ENCODE measurements at regions not wholly inside any gene's neighbourhood (a gene's known extent, or its start where the extent isn't known, plus 50 kb on each side); places are given as distances from the start of the nearest gene placed in this dataset.

DNA sequence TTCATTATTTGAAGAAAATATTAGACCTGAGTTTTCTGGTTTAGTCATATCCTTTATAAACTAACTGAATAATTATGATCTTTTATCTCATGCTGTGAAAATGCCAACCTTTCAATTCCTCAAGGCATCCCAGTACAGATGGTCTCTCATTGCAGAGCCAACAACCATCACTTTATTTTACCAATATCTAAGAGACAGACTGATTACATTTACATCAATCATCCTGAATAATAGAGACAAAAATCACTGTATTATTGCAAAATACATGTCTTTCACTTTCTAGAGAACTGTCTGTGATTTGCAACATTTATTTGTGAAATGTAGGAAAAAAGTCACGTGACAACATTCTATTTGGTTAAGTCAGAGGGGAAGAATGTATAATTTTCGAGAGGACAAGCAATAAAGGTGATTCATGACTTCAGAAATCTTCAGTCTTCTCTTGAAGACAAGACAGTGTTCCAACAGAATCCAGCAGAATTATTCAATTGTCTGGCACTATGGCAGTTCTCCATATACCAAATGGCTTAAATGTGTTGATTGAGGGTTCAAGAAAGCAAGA lies 503.6 kb upstream of the SYT4 start:
- ChIA-PET CTCF (no interaction called here), POLR2A (no interaction called here)
- no peaks in the 10 kb centered on the region for H3K9me3 Mint-ChIP-seq (ENCODE audit: insufficient read depth)
- Histone ChIP-seq H3K4me1 (ENCODE audit: control insufficient read depth in 2 of 2, insufficient read depth in 2 of 2, low read length in 2 of 2) (no peaks in the 10 kb centered on the region), H3K4me2 (replicated peaks; ENCODE audit: low read depth, low read length, poor library complexity, severe bottlenecking) (no peak overlapping the region), H3K27me3 (replicated peaks in 1 of 4; ENCODE audit: control extremely low read depth in 1 of 4, control insufficient read depth in 3 of 4, insufficient read depth in 4 of 4, low read length in 3 of 4) (no peaks in the 10 kb centered on the region), H4K20me1 (ENCODE audit: control insufficient read depth, insufficient read depth, low read length, poor library complexity, severe bottlenecking) (no peaks in the 10 kb centered on the region), H3K27ac (ENCODE audit: low read length in 2 of 2) (no peak overlapping the region), H3K4me3 (ENCODE audit: control extremely low read depth in 1 of 5, extremely low read depth in 1 of 5, insufficient read depth in 1 of 5, low read depth in 2 of 5, low read length in 4 of 5) (no peak overlapping the region), H2AFZ (ENCODE audit: insufficient read depth, low read depth, low read length, poor library complexity, severe bottlenecking) (no peak overlapping the region), H3K9me3 (ENCODE audit: control extremely low read depth in 1 of 3, control insufficient read depth in 2 of 3, insufficient read depth in 1 of 3, low read length in 2 of 3) (peaks cover 0 to 1% (median 0%) of the 10 kb centered on the region in 3 donors), H3K79me2 (ENCODE audit: control insufficient read depth, insufficient read depth, low read length) (no peaks in the 10 kb centered on the region), H3K9ac (ENCODE audit: low read length) (no peak overlapping the region), H3K36me3 (replicated peaks in 1 of 2; ENCODE audit: control extremely low read depth in 1 of 2, control insufficient read depth in 1 of 2, extremely low read depth in 1 of 2, insufficient read depth in 2 of 2, low read length in 1 of 2) (no peaks in the 10 kb centered on the region)
- DNase-seq (no peak), ATAC-seq (ENCODE audit: low read depth) (no peak)
- no peak overlapping the region for H3K27ac Mint-ChIP-seq
- H3K4me1 Mint-ChIP-seq = no peaks in the 10 kb centered on the region
- H3K27me3 Mint-ChIP-seq = no peaks in the 10 kb centered on the region
- H3K4me3 Mint-ChIP-seq = no peak overlapping the region
- intact Hi-C loops (cut with micrococcal nuclease) = no loop called here
- WGBS (ENCODE audit: insufficient coverage) = no CpG with 5 or more reads among the region's 2 CpGs
- TF ChIP-seq, protein P1, sequence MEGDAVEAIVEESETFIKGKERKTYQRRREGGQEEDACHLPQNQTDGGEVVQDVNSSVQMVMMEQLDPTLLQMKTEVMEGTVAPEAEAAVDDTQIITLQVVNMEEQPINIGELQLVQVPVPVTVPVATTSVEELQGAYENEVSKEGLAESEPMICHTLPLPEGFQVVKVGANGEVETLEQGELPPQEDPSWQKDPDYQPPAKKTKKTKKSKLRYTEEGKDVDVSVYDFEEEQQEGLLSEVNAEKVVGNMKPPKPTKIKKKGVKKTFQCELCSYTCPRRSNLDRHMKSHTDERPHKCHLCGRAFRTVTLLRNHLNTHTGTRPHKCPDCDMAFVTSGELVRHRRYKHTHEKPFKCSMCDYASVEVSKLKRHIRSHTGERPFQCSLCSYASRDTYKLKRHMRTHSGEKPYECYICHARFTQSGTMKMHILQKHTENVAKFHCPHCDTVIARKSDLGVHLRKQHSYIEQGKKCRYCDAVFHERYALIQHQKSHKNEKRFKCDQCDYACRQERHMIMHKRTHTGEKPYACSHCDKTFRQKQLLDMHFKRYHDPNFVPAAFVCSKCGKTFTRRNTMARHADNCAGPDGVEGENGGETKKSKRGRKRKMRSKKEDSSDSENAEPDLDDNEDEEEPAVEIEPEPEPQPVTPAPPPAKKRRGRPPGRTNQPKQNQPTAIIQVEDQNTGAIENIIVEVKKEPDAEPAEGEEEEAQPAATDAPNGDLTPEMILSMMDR (IDR thresholded peaks at IDR 0.05) = no peak
- TF ChIP-seq EZH2 (IDR thresholded peaks at IDR 0.05; ENCODE audit: borderline replicate concordance, insufficient read depth, low read depth, low read length, poor library complexity, severe bottlenecking) = no peak

GRCh38 chr18:43785158-43785557 lies 507.9 kb upstream of the SYT4 start:
- no peaks in the 10 kb centered on the region for H3K27me3 ChIP-seq (replicated peaks in 1 of 4; ENCODE audit: control extremely low read depth in 1 of 4, control insufficient read depth in 3 of 4, insufficient read depth in 4 of 4, low read length in 3 of 4)
- H3K4me3 ChIP-seq (ENCODE audit: control extremely low read depth in 1 of 5, extremely low read depth in 1 of 5, insufficient read depth in 1 of 5, low read depth in 2 of 5, low read length in 4 of 5) = no peak overlapping the region
- H2AFZ ChIP-seq (ENCODE audit: insufficient read depth, low read depth, low read length, poor library complexity, severe bottlenecking) = no peak overlapping the region
- DNase-seq (no peak), ATAC-seq (ENCODE audit: low read depth) (no peak)
- H3K79me2 ChIP-seq (ENCODE audit: control insufficient read depth, insufficient read depth, low read length) = no peaks in the 10 kb centered on the region
- H3K4me1 Mint-ChIP-seq = no peaks in the 10 kb centered on the region
- CTCF ChIA-PET = no interaction called here
- no peak overlapping the region for H3K4me3 Mint-ChIP-seq
- POLR2A ChIA-PET = no interaction called here
- H3K27ac ChIP-seq (ENCODE audit: low read length in 2 of 2) = no peak overlapping the region
- no peaks in the 10 kb centered on the region for H4K20me1 ChIP-seq (ENCODE audit: control insufficient read depth, insufficient read depth, low read length, poor library complexity, severe bottlenecking)
- TF ChIP-seq EZH2 (IDR thresholded peaks at IDR 0.05; ENCODE audit: borderline replicate concordance, insufficient read depth, low read depth, low read length, poor library complexity, severe bottlenecking) = no peak
- TF ChIP-seq, protein P1 (IDR thresholded peaks at IDR 0.05) = no peak
- no peaks in the 10 kb centered on the region for H3K36me3 ChIP-seq (replicated peaks in 1 of 2; ENCODE audit: control extremely low read depth in 1 of 2, control insufficient read depth in 1 of 2, extremely low read depth in 1 of 2, insufficient read depth in 2 of 2, low read length in 1 of 2)
- no peaks in the 10 kb centered on the region for H3K4me1 ChIP-seq (ENCODE audit: control insufficient read depth in 2 of 2, insufficient read depth in 2 of 2, low read length in 2 of 2)
- no peak overlapping the region for H3K4me2 ChIP-seq (replicated peaks; ENCODE audit: low read depth, low read length, poor library complexity, severe bottlenecking)
- 71% methylated on average over 1 of the region's 1 CpG for WGBS (ENCODE audit: insufficient coverage)
- H3K27ac Mint-ChIP-seq = no peak overlapping the region
- intact Hi-C loops (cut with micrococcal nuclease) = no loop called here
- no peaks in the 10 kb centered on the region for H3K27me3 Mint-ChIP-seq
- no peaks in the 10 kb centered on the region for H3K9me3 Mint-ChIP-seq (ENCODE audit: insufficient read depth)
- no peak overlapping the region for H3K9ac ChIP-seq (ENCODE audit: low read length)
- H3K9me3 ChIP-seq (ENCODE audit: control extremely low read depth in 1 of 3, control insufficient read depth in 2 of 3, insufficient read depth in 1 of 3, low read length in 2 of 3) = no peaks in the 10 kb centered on the region

Measured in B cell (primary cell).